IMR-90 (cell line): ENCODE measurements at regions not wholly inside any gene's neighbourhood (a gene's known extent, or its start where the extent isn't known, plus 50 kb on each side); places are given as distances from the start of the nearest gene placed in this dataset.
A peak's percentile ranks its signal among the peaks of the same experiment; 100 is the strongest.

Source experiments
- ATAC-seq: fragments of 200-7000 bp; cut with Tn5 transposase; 2 replicates; pipeline ENCODE4 v1.9.1; 2020; ENCODE audit warnings: low read depth, mild to moderate bottlenecking, moderate library complexity
- BruUV-seq: library from RNA; stranded (reverse); fragments of 400-500 nt; replicated peaks from 2 replicates; lab custom pipeline; 2021; lab: Mats Ljungman, UMichigan
- CTCF ChIA-PET: fragments of 300-600 bp; formaldehyde crosslinking; extraction: SDS; loops from one replicate; lab custom pipeline; 2021; ENCODE audit warnings: antibody characterized with exemption; lab: Yijun Ruan, JAX
- POLR2A ChIA-PET: fragments of 300-600 bp; sonication (Branson Sonifier 250); formaldehyde crosslinking; loops from one replicate; lab custom pipeline; 2022; ENCODE audit warnings: antibody characterized with exemption; ENCODE audit not compliant: unreplicated experiment; lab: Charles Lee
- DNase-seq: peaks from one replicate; pipeline ENCODE4 v3.0.0; 2013
- H2AFZ ChIP-seq: replicated peaks from 2 replicates; pipeline ENCODE3; 2013; ENCODE audit warnings: low read length, mild to moderate bottlenecking; ENCODE audit not compliant: poor library complexity
- H2AK5ac ChIP-seq: 2 replicates; pipeline ENCODE4 v1.6.1; 2013; ENCODE audit warnings: low read depth, low read length, inconsistent platforms
- H2AK9ac ChIP-seq: replicated peaks from 2 replicates; pipeline ENCODE3; 2013; ENCODE audit warnings: mild to moderate bottlenecking, low read depth, low read length, moderate library complexity; ENCODE audit not compliant: poor library complexity
- H2BK120ac ChIP-seq: 2 replicates; pipeline ENCODE4 v1.6.1; 2013; ENCODE audit warnings: low read depth, low read length, inconsistent platforms
- H2BK15ac ChIP-seq: 3 replicates; pipeline ENCODE4 v1.6.1; 2013; ENCODE audit warnings: low read depth, low read length, inconsistent platforms
- H2BK20ac ChIP-seq: 2 replicates; pipeline ENCODE4 v1.6.1; 2013; ENCODE audit warnings: low read depth, mild to moderate bottlenecking, inconsistent platforms, low read length, moderate library complexity
- H2BK5ac ChIP-seq: 2 replicates; pipeline ENCODE4 v1.6.1; 2013; ENCODE audit warnings: mild to moderate bottlenecking, low read depth, low read length, inconsistent platforms; ENCODE audit not compliant: poor library complexity, severe bottlenecking
- H3K14ac ChIP-seq: replicated peaks from 2 replicates; pipeline ENCODE4 v1.6.1; 2013; ENCODE audit warnings: low read depth, low read length, inconsistent platforms
- H3K18ac ChIP-seq: 2 replicates; pipeline ENCODE4 v1.6.1; 2013; ENCODE audit warnings: low read depth, low read length, control low read depth
- H3K23ac ChIP-seq: 2 replicates; pipeline ENCODE4 v1.6.1; 2013; ENCODE audit warnings: low read depth, low read length, inconsistent platforms
- H3K27ac ChIP-seq: 2 replicates; pipeline ENCODE4 v1.5.1; 2013; ENCODE audit warnings: mild to moderate bottlenecking, control low read depth, low read length; ENCODE audit not compliant: insufficient read depth
- H3K27me3 ChIP-seq: 2 replicates; pipeline ENCODE4 v1.6.1; 2013; ENCODE audit warnings: low read length; ENCODE audit not compliant: control insufficient read depth, insufficient read depth
- H3K36me3 ChIP-seq: 2 replicates; pipeline ENCODE4 v1.6.1; 2013; ENCODE audit warnings: low read length, mixed read lengths; ENCODE audit not compliant: control insufficient read depth, insufficient read depth
- H3K4ac ChIP-seq: 2 replicates; pipeline ENCODE4 v1.6.1; 2013; ENCODE audit warnings: low read depth, low read length, inconsistent platforms
- H3K4me1 ChIP-seq: 2 replicates; pipeline ENCODE4 v1.6.1; 2013; ENCODE audit warnings: low read length, mixed read lengths; ENCODE audit not compliant: control insufficient read depth, insufficient read depth
- H3K4me2 ChIP-seq: 2 replicates; pipeline ENCODE4 v1.6.1; 2013; ENCODE audit warnings: low read depth, mild to moderate bottlenecking, control low read depth, low read length, moderate library complexity
- H3K4me3 ChIP-seq: 2 replicates; pipeline ENCODE4 v1.5.1; 2013; ENCODE audit warnings: low read depth, mild to moderate bottlenecking, control low read depth, low read length, moderate library complexity; ENCODE audit not compliant: insufficient read depth
- H3K56ac ChIP-seq: 2 replicates; pipeline ENCODE4 v1.6.1; 2013; ENCODE audit warnings: low read length, inconsistent platforms; ENCODE audit not compliant: insufficient read depth; ENCODE audit errors: extremely low read depth
- H3K79me1 ChIP-seq, 2 experiments: 2 replicates each; pipeline ENCODE4 v1.6.1; 2013; ENCODE audit warnings: low read length in 2 of 2, inconsistent platforms in 1 of 2, low read depth in 1 of 2
- H3K9ac ChIP-seq: 2 replicates; pipeline ENCODE4 v1.6.1; 2013; ENCODE audit warnings: low read depth, low read length, control low read depth
- H3K9me1 ChIP-seq: 2 replicates; pipeline ENCODE4 v1.6.1; 2013; ENCODE audit warnings: low read length, inconsistent platforms; ENCODE audit not compliant: insufficient read depth
- H3K9me3 ChIP-seq: 2 replicates; pipeline ENCODE4 v1.6.1; 2013; ENCODE audit warnings: low read length; ENCODE audit not compliant: control insufficient read depth, insufficient read depth
- H4K20me1 ChIP-seq: 2 replicates; pipeline ENCODE4 v1.6.1; 2013; ENCODE audit warnings: low read length, inconsistent platforms; ENCODE audit not compliant: insufficient read depth
- H4K5ac ChIP-seq: 2 replicates; pipeline ENCODE4 v1.6.1; 2013; ENCODE audit warnings: mild to moderate bottlenecking, low read depth, low read length, control low read depth
- H4K8ac ChIP-seq, 2 experiments: 2 replicates each; pipeline ENCODE4 v1.6.1; 2013; ENCODE audit warnings: low read depth in 2 of 2, low read length in 2 of 2, control low read depth in 1 of 2, inconsistent platforms in 1 of 2
- H4K91ac ChIP-seq: 2 replicates; pipeline ENCODE4 v1.6.1; 2013; ENCODE audit warnings: low read depth, low read length, inconsistent platforms; ENCODE audit not compliant: insufficient read depth
- MAFK ChIP-seq: IDR thresholded peaks from 2 replicates; pipeline ENCODE4 v1.6.1; 2012; ENCODE audit warnings: low read depth, low read length, improper control_type of control experiment
- RFX5 ChIP-seq: IDR thresholded peaks from 2 replicates; pipeline ENCODE4 v1.8.0; 2012; ENCODE audit warnings: low read depth, mild to moderate bottlenecking, low read length, moderate library complexity
- WGBS, 2 experiments: methylation state at CpG; one replicate each; pipeline versions ENCODE4 v1.1.5 to v1.1.7; 2013; ENCODE audit warnings: missing lambda C conversion rate in 2 of 2; ENCODE audit not compliant: insufficient read length in 1 of 2; ENCODE audit errors: extremely low coverage in 2 of 2; 5-methylcytosine and 5-hydroxymethylcytosine counted together
- dilution Hi-C: fragments of 300-500 bp; cut with HindIII; formaldehyde crosslinking; loops from one replicate; pipeline ENCODE4 v1.14.3; 2018; ENCODE audit warnings: low sequenced_read_pairs; ENCODE audit not compliant: unreplicated experiment
- in situ Hi-C: fragments of 300-500 bp; cut with MboI; formaldehyde crosslinking; loops from 3 replicates; pipeline ENCODE4 v1.14.3; 2019; ENCODE audit warnings: low sequenced_read_pairs, inconsistent platforms, mixed read lengths
- intact Hi-C: fragments of 100-400 bp; cut with micrococcal nuclease; formaldehyde crosslinking; loops from 2 replicates; pipeline ENCODE4 v1.10.0; 2022

DNA sequence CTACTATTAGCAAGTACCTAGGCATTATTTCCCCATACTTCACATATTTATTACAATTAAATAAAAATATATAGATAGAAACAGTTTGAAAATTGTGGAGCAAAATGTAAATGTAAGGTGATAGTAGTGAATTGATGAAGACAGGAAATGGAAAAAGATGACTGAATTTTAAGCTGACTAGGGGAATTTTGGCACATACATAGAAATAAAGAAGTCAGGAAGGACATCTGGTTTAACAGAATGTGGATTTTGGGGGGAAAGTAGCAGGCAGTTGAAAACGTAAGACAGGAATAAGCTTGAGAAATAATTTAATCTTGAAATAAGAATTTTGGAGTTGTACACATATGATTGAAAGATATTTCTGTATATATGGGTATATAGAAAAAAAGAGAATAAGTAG is 701.7 kb upstream of the CITED2 start:
- CTCF ChIA-PET, result no interaction called here
- H3K4me1 ChIP-seq, result peaks cover 10% of the 10 kb centered on the region
- WGBS, 2 experiments, result 100% methylated on average over 1 of the region's 1 CpG; no CpG with 5 or more reads in 1 of the 2 experiments

More for the DNA sequence above, 701.7 kb upstream of the CITED2 start:
- H2BK15ac ChIP-seq, result 0 out of 3 replicates have a peak overlapping the region, but pooled peaks have one; percentile 82
- H4K5ac ChIP-seq, result no peak overlapping the region
- H4K20me1 ChIP-seq, result no peaks in the 10 kb centered on the region
- in situ Hi-C loops (no loop called here), dilution Hi-C loops (no loop called here), intact Hi-C loops (loop anchor here (5.0 kb wide), 1 partner anchor 461 kb away; no protein-coding TSS in a partner anchor)
- 0 out of 2 replicates have a peak overlapping the region, but pooled peaks have one; percentile 28 for H2AK5ac ChIP-seq
- no peak overlapping the region for H3K4me3 ChIP-seq
- peak overlapping the region; percentile 55; the same call in 1 of the 2 replicates for H2BK20ac ChIP-seq
- no peak overlapping the region for H4K8ac ChIP-seq
- H3K27me3 ChIP-seq, result no peaks in the 10 kb centered on the region
- TF ChIP-seq RFX5 (no peak), MAFK (peak; percentile 65)
- no peak overlapping the region for H2BK5ac ChIP-seq
- ATAC-seq (no peak), DNase-seq (no peak)
- POLR2A ChIA-PET, result no interaction called here
- H3K9ac ChIP-seq, result no peak overlapping the region
- H3K36me3 ChIP-seq, result no peaks in the 10 kb centered on the region
- no peak overlapping the region for H2AFZ ChIP-seq
- H2AK9ac ChIP-seq, result no peak overlapping the region
- peak overlapping the region; percentile 46; the same call in 1 of the 2 replicates for H2BK120ac ChIP-seq
- H3K23ac ChIP-seq, result no peak overlapping the region
- no peak overlapping the region for H4K91ac ChIP-seq
- no peak overlapping the region for H3K4me2 ChIP-seq
- no peak overlapping the region for H3K14ac ChIP-seq
- no peak overlapping the region for H3K27ac ChIP-seq
- H3K79me1 ChIP-seq, result no peaks in the 10 kb centered on the region; a peak in 1 of 4 replicates
- H3K18ac ChIP-seq, result no peak overlapping the region
- no peaks in the 10 kb centered on the region for H3K9me3 ChIP-seq
- no peak overlapping the region for H3K4ac ChIP-seq
- BruUV-seq, result no TSS peak
- H3K9me1 ChIP-seq, result peaks cover 4% of the 10 kb centered on the region
- no peak overlapping the region for H3K56ac ChIP-seq
